Esophagus squamous epithelium (tissue), 5 donors: ENCODE measurements at regions not wholly inside any gene's neighbourhood (a gene's known extent, or its start where the extent isn't known, plus 50 kb on each side); places are given as distances from the start of the nearest gene placed in this dataset.

ENCODE experiments used
- DNase-seq: peaks from one replicate; lab custom pipeline; 2025; lab: John Stamatoyannopoulos, UW
- H3K27ac ChIP-seq, 4 donors: fragments of 200-600 bp; sonication (generic); one replicate each; pipeline ENCODE4 v1.5.1; 2016 to 2019; ENCODE audit warnings: mild to moderate bottlenecking in 1 of 4
- H3K27me3 ChIP-seq, 4 donors: fragments of 200-600 bp; sonication (generic); 1 replicate in 3 of 4; 2 replicates in 1 of 4; pipeline versions ENCODE4 v1.5.1 to v1.6.0; 2017 to 2021; ENCODE audit warnings: antibody characterized with exemption in 1 of 4
- H3K36me3 ChIP-seq, 3 donors: fragments of 200-600 bp; sonication (generic); one replicate each; pipeline ENCODE4 v1.5.1; 2016 to 2019
- H3K4me1 ChIP-seq, 3 donors: fragments of 200-600 bp; sonication (generic); one replicate each; pipeline ENCODE4 v1.5.1; 2017 to 2019
- H3K4me3 ChIP-seq, 4 donors: fragments of 200-600 bp; sonication (generic); 1 replicate in 3 of 4; 2 replicates in 1 of 4; pipeline ENCODE4 v1.5.1; 2016 to 2019; ENCODE audit warnings: mild to moderate bottlenecking in 2 of 4, moderate library complexity in 1 of 4
- H3K9me3 ChIP-seq, 3 donors: fragments of 200-600 bp; sonication (generic); one replicate each; pipeline ENCODE4 v1.5.1; 2016 to 2019
- CTCF ChIP-seq, 6 experiments: fragments of 450-650 bp in 4 of 6; fragments of 200-600 bp in 2 of 6; sonication (generic) in 2 of 6; IDR thresholded peaks; one replicate each; pipeline ENCODE4 v1.5.1; 2016 to 2019; ENCODE audit warnings: antibody characterized with exemption in 6 of 6, mild to moderate bottlenecking in 4 of 6, moderate library complexity in 4 of 6
- POLR2A ChIP-seq, 4 donors: fragments of 450-650 bp; IDR thresholded peaks; one replicate each; pipeline ENCODE4 v1.6.1; 2017; ENCODE audit warnings: antibody characterized with exemption in 4 of 4, mild to moderate bottlenecking in 4 of 4, moderate library complexity in 3 of 4
- WGBS, 2 donors: methylation state at CpG; one replicate each; pipeline ENCODE4 v1.1.5; 2018; 5-methylcytosine and 5-hydroxymethylcytosine counted together
- intact Hi-C: fragments of 100-400 bp; cut with DNase I; formaldehyde crosslinking; loops from one replicate; pipeline ENCODE4 v1.15.0; 2022
- donor health status: DM: yes; HTN: yes; CAD: no.

GRCh38 chr1:196160066-196160795 lies 448.0 kb downstream of the KCNT2 start:
- Histone ChIP-seq H3K27ac (peak overlapping the region in 1 of 4 donors; percentile 10), H3K9me3 (no peaks in the 10 kb centered on the region), H3K36me3 (no peaks in the 10 kb centered on the region), H3K27me3 (no peaks in the 10 kb centered on the region), H3K4me3 (no peak overlapping the region), H3K4me1 (peaks cover 0 to 7% (median 0%) of the 10 kb centered on the region in 3 donors)
- no peak for DNase-seq
- TF ChIP-seq CTCF (IDR thresholded peaks at IDR 0.05) (no peak), POLR2A (IDR thresholded peaks at IDR 0.05) (no peak)
- 35 to 39% methylated on average over 5 of the region's 5 CpGs for WGBS, 2 donors
- intact Hi-C loops: no loop called here

- Histone ChIP-seq H3K4me3 (no peak overlapping the region), H3K27ac (no peak overlapping the region), H3K36me3 (no peaks in the 10 kb centered on the region), H3K4me1 (peaks cover 0 to 11% (median 0%) of the 10 kb centered on the region in 3 donors), H3K9me3 (no peaks in the 10 kb centered on the region), H3K27me3 (no peaks in the 10 kb centered on the region)
- 78 to 95% methylated on average over 2 of the region's 2 CpGs for WGBS, 2 donors
- no peak for DNase-seq
- intact Hi-C loops: no loop called here
- TF ChIP-seq CTCF (IDR thresholded peaks at IDR 0.05): no peak
- TF ChIP-seq POLR2A (IDR thresholded peaks at IDR 0.05): no peak
These were observed 452.7 kb downstream of the KCNT2 start for GRCh38 chr1:196155586-196155985.

GRCh38 chr1:196152975-196153374 lies 455.3 kb downstream of the KCNT2 start:
- peaks cover 0 to 4% (median 0%) of the 10 kb centered on the region in 3 donors for H3K4me1 ChIP-seq
- intact Hi-C loops: no loop called here
- no peaks in the 10 kb centered on the region for H3K9me3 ChIP-seq
- TF ChIP-seq CTCF (IDR thresholded peaks at IDR 0.05) (no peak), POLR2A (IDR thresholded peaks at IDR 0.05) (no peak)
- H3K4me3 ChIP-seq: no peak overlapping the region
- DNase-seq: no peak
- 80 to 81% methylated on average over 5 of the region's 5 CpGs for WGBS, 2 donors
- H3K27ac ChIP-seq: no peak overlapping the region
- H3K36me3 ChIP-seq: no peaks in the 10 kb centered on the region
- no peaks in the 10 kb centered on the region for H3K27me3 ChIP-seq

GRCh38 chr1:196152086-196152485 lies 456.2 kb downstream of the KCNT2 start:
- DNase-seq: no peak
- TF ChIP-seq CTCF (IDR thresholded peaks at IDR 0.05): no peak
- no peak for TF ChIP-seq POLR2A (IDR thresholded peaks at IDR 0.05)
- Histone ChIP-seq H3K27me3 (no peaks in the 10 kb centered on the region), H3K27ac (no peak overlapping the region), H3K4me1 (peaks cover 0 to 4% (median 0%) of the 10 kb centered on the region in 3 donors), H3K36me3 (no peaks in the 10 kb centered on the region), H3K4me3 (no peak overlapping the region), H3K9me3 (no peaks in the 10 kb centered on the region)
- intact Hi-C loops: no loop called here
- 22 to 37% methylated on average over 3 of the region's 3 CpGs for WGBS, 2 donors

- Histone ChIP-seq H3K4me1 (peaks cover 0 to 4% (median 0%) of the 10 kb centered on the region in 3 donors), H3K9me3 (no peaks in the 10 kb centered on the region), H3K4me3 (no peak overlapping the region), H3K36me3 (no peaks in the 10 kb centered on the region), H3K27me3 (no peaks in the 10 kb centered on the region), H3K27ac (no peak overlapping the region)
- TF ChIP-seq CTCF (IDR thresholded peaks at IDR 0.05) (peak; percentile 16 to 74 (median 36)), POLR2A (IDR thresholded peaks at IDR 0.05) (no peak)
- DNase-seq: no peak
- WGBS, 2 donors: 32 to 38% methylated on average over 3 of the region's 3 CpGs
- intact Hi-C loops: no loop called here
These were observed 459.8 kb downstream of the KCNT2 start for GRCh38 chr1:196148367-196148970.
